ENCODE measurements at regions not wholly inside any gene's neighbourhood (a gene's known extent, or its start where the extent isn't known, plus 50 kb on each side); places are given as distances from the start of the nearest gene placed in this dataset.

- DNase-seq (ENCODE audit: low spot score), result no peak
Measured at GRCh38 chr9:118583414-118583813, 785.8 kb downstream of the BRINP1 start.

GRCh38 chr9:118586978-118587377 lies 782.3 kb downstream of the BRINP1 start:
- no peak for DNase-seq (ENCODE audit: low spot score)

GRCh38 chr9:118594428-118594827 lies 774.8 kb downstream of the BRINP1 start:
- no peak for DNase-seq (ENCODE audit: low spot score)

GRCh38 chr9:118595719-118596305 lies 773.4 kb downstream of the BRINP1 start:
- no peak for DNase-seq (ENCODE audit: low spot score)

- no peak for DNase-seq (ENCODE audit: low spot score)
Measured at GRCh38 chr9:118596374-118597015, 772.7 kb downstream of the BRINP1 start.

- no peak for DNase-seq (ENCODE audit: low spot score)
Measured at GRCh38 chr9:118606668-118607067, 762.6 kb downstream of the BRINP1 start.

- no peak for DNase-seq (ENCODE audit: low spot score)
Measured at GRCh38 chr9:118609355-118610044, 759.7 kb downstream of the BRINP1 start.

GRCh38 chr9:118612201-118612600 lies 757.0 kb downstream of the BRINP1 start:
- DNase-seq (ENCODE audit: low spot score), result no peak

- DNase-seq (ENCODE audit: low spot score), result no peak
Measured at GRCh38 chr9:118613996-118614395, 755.2 kb downstream of the BRINP1 start.

GRCh38 chr9:118618084-118618483 lies 751.2 kb downstream of the BRINP1 start:
- DNase-seq (ENCODE audit: low spot score), result no peak

GRCh38 chr9:118618849-118619248 lies 750.4 kb downstream of the BRINP1 start:
- DNase-seq (ENCODE audit: low spot score), result no peak

- no peak for DNase-seq (ENCODE audit: low spot score)
Measured at GRCh38 chr9:118624608-118625007, 744.6 kb downstream of the BRINP1 start.

GRCh38 chr9:118630079-118630478 lies 739.2 kb downstream of the BRINP1 start:
- DNase-seq (ENCODE audit: low spot score), result no peak

- no peak for DNase-seq (ENCODE audit: low spot score)
Measured at GRCh38 chr9:118630931-118631595, 738.2 kb downstream of the BRINP1 start.

GRCh38 chr9:118631956-118632355 lies 737.3 kb downstream of the BRINP1 start:
- DNase-seq (ENCODE audit: low spot score), result no peak

GRCh38 chr9:118635416-118635815 lies 733.8 kb downstream of the BRINP1 start:
- no peak for DNase-seq (ENCODE audit: low spot score)

- DNase-seq (ENCODE audit: low spot score), result no peak
Measured at GRCh38 chr9:118637681-118638080, 731.6 kb downstream of the BRINP1 start.

- no peak for DNase-seq (ENCODE audit: low spot score)
Measured at GRCh38 chr9:118640836-118641560, 728.2 kb downstream of the BRINP1 start.

- no peak for DNase-seq (ENCODE audit: low spot score)
Measured at GRCh38 chr9:118643118-118643517, 726.1 kb downstream of the BRINP1 start.

- DNase-seq (ENCODE audit: low spot score), result no peak
Measured at GRCh38 chr9:118644066-118644465, 725.2 kb downstream of the BRINP1 start.

- no peak for DNase-seq (ENCODE audit: low spot score)
Measured at GRCh38 chr9:118647331-118647730, 721.9 kb downstream of the BRINP1 start.

- DNase-seq (ENCODE audit: low spot score), result no peak
Measured at GRCh38 chr9:118650417-118650816, 718.8 kb downstream of the BRINP1 start.

Measured in germinal center (tissue), 1 donor.